ENCODE measurements at regions not wholly inside any gene's neighbourhood (a gene's known extent, or its start where the extent isn't known, plus 50 kb on each side); places are given as distances from the start of the nearest gene placed in this dataset.

DNA sequence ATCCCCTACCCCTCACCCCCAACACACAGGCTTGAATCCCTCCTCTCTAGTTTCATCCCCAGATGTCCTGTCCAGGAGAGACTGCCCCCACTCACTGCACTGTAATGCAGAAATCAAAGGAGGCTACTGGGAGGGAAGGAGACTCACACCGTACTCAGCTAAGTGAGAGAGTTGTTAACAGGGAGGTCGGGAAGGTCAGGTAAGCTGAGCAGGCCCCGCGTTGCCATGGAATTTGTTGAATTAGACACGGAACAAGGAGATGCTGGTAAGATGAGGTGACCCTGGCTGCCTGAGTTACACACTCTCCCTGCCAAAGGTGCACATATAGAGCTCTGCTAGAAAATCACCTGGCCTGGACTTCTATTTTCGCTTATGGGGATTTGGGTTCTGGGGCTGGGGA is 197.9 kb downstream of the NXPE2 start:
- H3K4me3 ChIP-seq (ENCODE audit: low read length) = no peak overlapping the region
- H3K4me1 ChIP-seq (ENCODE audit: control insufficient read depth, low read length) = no peaks in the 10 kb centered on the region
- no peaks in the 10 kb centered on the region for H3K79me2 ChIP-seq (ENCODE audit: control insufficient read depth, low read length)
- H3K36me3 ChIP-seq (ENCODE audit: control insufficient read depth, low read length) = no peaks in the 10 kb centered on the region
- H3K9me2 ChIP-seq (replicated peaks; ENCODE audit: control insufficient read depth, low read length) = no peaks in the 10 kb centered on the region; the same call in 1 of the 2 replicates
- no peak overlapping the region for H3K27ac ChIP-seq (ENCODE audit: low read depth, low read length)
- H4K20me1 ChIP-seq (ENCODE audit: control insufficient read depth, insufficient read depth, low read depth, low read length) = no peaks in the 10 kb centered on the region
- H3K27me3 ChIP-seq (ENCODE audit: control insufficient read depth, low read length) = no peaks in the 10 kb centered on the region
- no peaks in the 10 kb centered on the region for H3F3A ChIP-seq (ENCODE audit: control insufficient read depth, insufficient read depth)
- H3K4me2 ChIP-seq (ENCODE audit: low read length) = no peak overlapping the region
- no peaks in the 10 kb centered on the region for H3K9me3 ChIP-seq (ENCODE audit: control insufficient read depth, insufficient read depth, low read length)
- TF ChIP-seq, protein P1, sequence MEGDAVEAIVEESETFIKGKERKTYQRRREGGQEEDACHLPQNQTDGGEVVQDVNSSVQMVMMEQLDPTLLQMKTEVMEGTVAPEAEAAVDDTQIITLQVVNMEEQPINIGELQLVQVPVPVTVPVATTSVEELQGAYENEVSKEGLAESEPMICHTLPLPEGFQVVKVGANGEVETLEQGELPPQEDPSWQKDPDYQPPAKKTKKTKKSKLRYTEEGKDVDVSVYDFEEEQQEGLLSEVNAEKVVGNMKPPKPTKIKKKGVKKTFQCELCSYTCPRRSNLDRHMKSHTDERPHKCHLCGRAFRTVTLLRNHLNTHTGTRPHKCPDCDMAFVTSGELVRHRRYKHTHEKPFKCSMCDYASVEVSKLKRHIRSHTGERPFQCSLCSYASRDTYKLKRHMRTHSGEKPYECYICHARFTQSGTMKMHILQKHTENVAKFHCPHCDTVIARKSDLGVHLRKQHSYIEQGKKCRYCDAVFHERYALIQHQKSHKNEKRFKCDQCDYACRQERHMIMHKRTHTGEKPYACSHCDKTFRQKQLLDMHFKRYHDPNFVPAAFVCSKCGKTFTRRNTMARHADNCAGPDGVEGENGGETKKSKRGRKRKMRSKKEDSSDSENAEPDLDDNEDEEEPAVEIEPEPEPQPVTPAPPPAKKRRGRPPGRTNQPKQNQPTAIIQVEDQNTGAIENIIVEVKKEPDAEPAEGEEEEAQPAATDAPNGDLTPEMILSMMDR (IDR thresholded peaks at IDR 0.05; ENCODE audit: low read depth, low read length, poor library complexity, severe bottlenecking) = no peak
- no peak for TF ChIP-seq EZH2phosphoT487 (IDR thresholded peaks at IDR 0.05; ENCODE audit: borderline replicate concordance, low read length)

DNA sequence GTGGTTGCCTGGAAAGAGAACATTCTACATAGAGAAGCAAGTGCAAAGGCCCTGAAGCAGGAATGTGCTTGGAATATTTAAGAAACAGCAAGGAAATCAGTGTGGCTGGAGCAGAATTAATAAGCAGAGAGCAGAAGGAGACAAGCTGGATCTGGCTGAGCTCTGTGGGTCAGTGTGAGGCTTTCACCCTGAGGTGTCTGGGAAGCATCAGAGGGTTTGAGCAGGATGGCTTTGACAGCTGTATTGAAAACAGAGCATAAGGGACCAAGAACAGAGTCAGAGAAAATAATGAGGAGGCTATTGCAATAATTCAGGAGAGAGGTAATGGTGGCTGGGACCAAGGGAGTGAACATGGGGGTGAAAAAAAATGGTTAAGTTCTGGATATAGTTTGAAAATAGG is 199.6 kb downstream of the NXPE2 start:
- Histone ChIP-seq H3K79me2 (ENCODE audit: control insufficient read depth, low read length) (no peaks in the 10 kb centered on the region), H3K9me3 (ENCODE audit: control insufficient read depth, insufficient read depth, low read length) (no peaks in the 10 kb centered on the region), H3K4me1 (ENCODE audit: control insufficient read depth, low read length) (no peaks in the 10 kb centered on the region), H3F3A (ENCODE audit: control insufficient read depth, insufficient read depth) (no peaks in the 10 kb centered on the region), H4K20me1 (ENCODE audit: control insufficient read depth, insufficient read depth, low read depth, low read length) (no peaks in the 10 kb centered on the region), H3K4me3 (ENCODE audit: low read length) (no peak overlapping the region), H3K4me2 (ENCODE audit: low read length) (no peak overlapping the region), H3K9me2 (replicated peaks; ENCODE audit: control insufficient read depth, low read length) (no peaks in the 10 kb centered on the region; the same call in 1 of the 2 replicates), H3K36me3 (ENCODE audit: control insufficient read depth, low read length) (no peaks in the 10 kb centered on the region), H3K27ac (ENCODE audit: low read depth, low read length) (no peak overlapping the region), H3K27me3 (ENCODE audit: control insufficient read depth, low read length) (no peaks in the 10 kb centered on the region)
- TF ChIP-seq, protein P1 (IDR thresholded peaks at IDR 0.05; ENCODE audit: low read depth, low read length, poor library complexity, severe bottlenecking) = no peak
- TF ChIP-seq EZH2phosphoT487 (IDR thresholded peaks at IDR 0.05; ENCODE audit: borderline replicate concordance, low read length) = no peak

DNA sequence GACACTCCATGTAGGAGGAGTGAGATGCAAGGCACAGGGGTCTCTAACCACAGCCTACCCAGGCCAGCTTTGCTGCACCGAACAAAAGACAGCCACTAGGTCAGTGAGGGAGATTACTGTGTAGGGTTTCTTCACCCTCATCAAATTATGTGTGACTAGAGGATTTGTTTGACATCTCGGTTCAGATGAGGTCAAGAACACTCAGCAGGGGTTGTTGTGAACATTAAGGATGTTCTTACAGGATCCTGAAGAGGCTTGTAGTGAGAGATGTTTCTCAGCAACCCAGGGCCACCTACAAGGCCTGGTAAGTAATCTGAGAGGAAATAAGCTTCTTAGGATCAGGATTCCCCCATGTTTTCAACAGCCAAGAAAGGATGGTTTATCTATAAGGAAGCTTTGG is 202.1 kb downstream of the NXPE2 start:
- Histone ChIP-seq H3K4me2 (ENCODE audit: low read length) (no peak overlapping the region), H4K20me1 (ENCODE audit: control insufficient read depth, insufficient read depth, low read depth, low read length) (no peaks in the 10 kb centered on the region), H3K9me2 (replicated peaks; ENCODE audit: control insufficient read depth, low read length) (no peaks in the 10 kb centered on the region; the same call in 1 of the 2 replicates)

More for the DNA sequence above, 202.1 kb downstream of the NXPE2 start:
- Histone ChIP-seq H3F3A (ENCODE audit: control insufficient read depth, insufficient read depth) (no peaks in the 10 kb centered on the region), H3K4me1 (ENCODE audit: control insufficient read depth, low read length) (no peaks in the 10 kb centered on the region), H3K4me3 (ENCODE audit: low read length) (no peak overlapping the region), H3K27ac (ENCODE audit: low read depth, low read length) (no peak overlapping the region), H3K36me3 (ENCODE audit: control insufficient read depth, low read length) (no peaks in the 10 kb centered on the region), H3K9me3 (ENCODE audit: control insufficient read depth, insufficient read depth, low read length) (no peaks in the 10 kb centered on the region), H3K79me2 (ENCODE audit: control insufficient read depth, low read length) (no peaks in the 10 kb centered on the region), H3K27me3 (ENCODE audit: control insufficient read depth, low read length) (no peaks in the 10 kb centered on the region)
- no peak for TF ChIP-seq EZH2phosphoT487 (IDR thresholded peaks at IDR 0.05; ENCODE audit: borderline replicate concordance, low read length)
- TF ChIP-seq, protein P1 (IDR thresholded peaks at IDR 0.05; ENCODE audit: low read depth, low read length, poor library complexity, severe bottlenecking) = no peak
